Kidney (tissue), 13 donors: ENCODE measurements at regions not wholly inside any gene's neighbourhood (a gene's known extent, or its start where the extent isn't known, plus 50 kb on each side); places are given as distances from the start of the nearest gene placed in this dataset.

Experiments used
- DNase-seq, 5 donors: peaks; one replicate each; pipeline ENCODE4 v3.0.0-alpha.2; 2013 to 2020
- FAIRE-seq: peaks from 2 replicates; lab custom pipeline; 2012; peaks lifted over from hg19 to GRCh38; lab: Jason Lieb, UNC
- H3K27ac ChIP-seq, 2 donors: one replicate each; pipeline ENCODE4 v1.7.0; 2013; ENCODE audit warnings: low read depth in 2 of 2, low read length in 2 of 2, inconsistent platforms in 1 of 2
- H3K27me3 ChIP-seq: one replicate; pipeline ENCODE4 v1.7.1; 2013; ENCODE audit warnings: low read length, inconsistent platforms; ENCODE audit not compliant: control insufficient read depth, insufficient read depth
- H3K36me3 ChIP-seq, 3 donors: one replicate each; pipeline versions ENCODE4 v1.7.0 to v1.7.1; 2013; ENCODE audit warnings: low read length in 3 of 3, control low read depth in 1 of 3, inconsistent platforms in 1 of 3; ENCODE audit not compliant: insufficient read depth in 3 of 3, control insufficient read depth in 2 of 3
- H3K4me1 ChIP-seq, 3 donors: one replicate each; pipeline versions ENCODE4 v1.7.0 to v1.7.1; 2013; ENCODE audit warnings: low read length in 3 of 3, inconsistent platforms in 1 of 3, low read depth in 1 of 3; ENCODE audit not compliant: control insufficient read depth in 2 of 3, insufficient read depth in 2 of 3
- H3K4me3 ChIP-seq, 3 donors: one replicate each; pipeline versions ENCODE4 v1.7.0 to v1.8.1; 2013; ENCODE audit warnings: low read length in 3 of 3, control low read depth in 1 of 3, inconsistent platforms in 1 of 3
- H3K9ac ChIP-seq, 3 donors: one replicate each; pipeline versions ENCODE4 v1.7.0 to v1.7.1; 2013; ENCODE audit warnings: low read length in 3 of 3, control low read depth in 1 of 3, inconsistent platforms in 1 of 3
- H3K9me3 ChIP-seq, 3 donors: one replicate each; pipeline versions ENCODE4 v1.7.0 to v1.7.1; 2013; ENCODE audit warnings: low read length in 3 of 3, control low read depth in 1 of 3, inconsistent platforms in 1 of 3; ENCODE audit not compliant: control insufficient read depth in 2 of 3, insufficient read depth in 1 of 3
- intact Hi-C: fragments of 100-400 bp; cut with DNase I; formaldehyde crosslinking; loops from one replicate; pipeline ENCODE4 v1.11.1; 2022
- TF ChIP-seq, protein P1 (sequence below): IDR thresholded peaks from 3 replicates; pipeline ENCODE4 v1.5.1; 2012; ENCODE audit warnings: mild to moderate bottlenecking, moderate library complexity, borderline replicate concordance; ENCODE audit not compliant: insufficient read depth; ENCODE audit errors: extremely low read depth
- donor health status: control.
- donor health status: control.
- donor health status: control.
- donor health status: control.
- donor health status: control.
- donor health status: DM: yes; HTN: yes; CAD: no.
- donor health status: Normal renal cell carcinoma (clear cell type).

DNA sequence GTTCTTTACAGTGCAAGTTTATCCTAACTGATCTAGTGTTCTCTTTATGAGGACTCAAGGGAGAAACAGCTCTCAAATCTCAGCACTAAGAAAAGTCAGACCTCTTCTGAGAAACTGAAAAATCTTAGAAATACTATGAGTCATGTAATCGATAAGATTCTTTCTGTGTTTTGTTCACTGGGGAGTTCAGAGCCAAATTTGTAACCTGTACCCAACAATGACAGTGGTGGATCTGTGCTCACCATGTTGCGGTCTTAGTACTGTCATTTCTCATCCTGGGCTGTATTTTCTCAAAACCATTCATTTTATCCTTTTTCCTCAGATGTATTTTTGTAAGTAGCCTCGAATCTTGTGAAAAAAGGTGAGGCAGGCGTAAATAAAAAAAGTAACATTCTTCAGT is 146.4 kb downstream of the ACER2 start:
- H3K27me3 ChIP-seq: no peaks in the 10 kb centered on the region
- TF ChIP-seq, protein P1, sequence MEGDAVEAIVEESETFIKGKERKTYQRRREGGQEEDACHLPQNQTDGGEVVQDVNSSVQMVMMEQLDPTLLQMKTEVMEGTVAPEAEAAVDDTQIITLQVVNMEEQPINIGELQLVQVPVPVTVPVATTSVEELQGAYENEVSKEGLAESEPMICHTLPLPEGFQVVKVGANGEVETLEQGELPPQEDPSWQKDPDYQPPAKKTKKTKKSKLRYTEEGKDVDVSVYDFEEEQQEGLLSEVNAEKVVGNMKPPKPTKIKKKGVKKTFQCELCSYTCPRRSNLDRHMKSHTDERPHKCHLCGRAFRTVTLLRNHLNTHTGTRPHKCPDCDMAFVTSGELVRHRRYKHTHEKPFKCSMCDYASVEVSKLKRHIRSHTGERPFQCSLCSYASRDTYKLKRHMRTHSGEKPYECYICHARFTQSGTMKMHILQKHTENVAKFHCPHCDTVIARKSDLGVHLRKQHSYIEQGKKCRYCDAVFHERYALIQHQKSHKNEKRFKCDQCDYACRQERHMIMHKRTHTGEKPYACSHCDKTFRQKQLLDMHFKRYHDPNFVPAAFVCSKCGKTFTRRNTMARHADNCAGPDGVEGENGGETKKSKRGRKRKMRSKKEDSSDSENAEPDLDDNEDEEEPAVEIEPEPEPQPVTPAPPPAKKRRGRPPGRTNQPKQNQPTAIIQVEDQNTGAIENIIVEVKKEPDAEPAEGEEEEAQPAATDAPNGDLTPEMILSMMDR: no peak
- no peak overlapping the region for H3K4me3 ChIP-seq
- DNase-seq: no peak
- intact Hi-C loops: no loop called here
- no peaks in the 10 kb centered on the region for H3K4me1 ChIP-seq
- no peaks in the 10 kb centered on the region for H3K36me3 ChIP-seq
- H3K9ac ChIP-seq: no peak overlapping the region
- no peak for FAIRE-seq
- peaks cover 0 to 13% (median 0%) of the 10 kb centered on the region in 3 donors for H3K9me3 ChIP-seq
- H3K27ac ChIP-seq: no peak overlapping the region

DNA sequence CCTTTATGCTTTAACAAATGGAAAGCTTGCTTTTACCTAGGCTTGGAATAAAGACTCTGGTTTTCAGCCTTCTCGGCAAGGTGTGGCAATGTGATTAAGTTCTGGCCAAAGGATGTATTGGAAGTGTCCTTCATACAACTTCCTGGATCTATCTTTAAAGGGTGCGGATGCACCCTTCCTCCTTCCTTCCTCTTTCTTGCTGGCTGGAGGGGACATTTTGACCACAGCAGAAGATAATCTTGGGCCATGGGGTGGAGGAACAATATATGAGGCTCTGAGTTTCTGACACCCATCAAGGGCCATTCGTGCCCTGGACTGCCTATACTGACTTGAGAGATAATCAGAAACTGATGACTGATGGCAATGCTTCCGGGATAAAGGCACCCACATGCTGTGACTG is 145.7 kb downstream of the ACER2 start:
- peaks cover 0 to 13% (median 0%) of the 10 kb centered on the region in 3 donors for H3K9me3 ChIP-seq
- intact Hi-C loops: no loop called here
- H3K27ac ChIP-seq: no peak overlapping the region
- no peak overlapping the region for H3K9ac ChIP-seq
- no peaks in the 10 kb centered on the region for H3K4me1 ChIP-seq
- FAIRE-seq (no peak), DNase-seq (no peak)
- H3K4me3 ChIP-seq: no peak overlapping the region
- no peaks in the 10 kb centered on the region for H3K36me3 ChIP-seq
- TF ChIP-seq, protein P1: no peak
- H3K27me3 ChIP-seq: no peaks in the 10 kb centered on the region

DNA sequence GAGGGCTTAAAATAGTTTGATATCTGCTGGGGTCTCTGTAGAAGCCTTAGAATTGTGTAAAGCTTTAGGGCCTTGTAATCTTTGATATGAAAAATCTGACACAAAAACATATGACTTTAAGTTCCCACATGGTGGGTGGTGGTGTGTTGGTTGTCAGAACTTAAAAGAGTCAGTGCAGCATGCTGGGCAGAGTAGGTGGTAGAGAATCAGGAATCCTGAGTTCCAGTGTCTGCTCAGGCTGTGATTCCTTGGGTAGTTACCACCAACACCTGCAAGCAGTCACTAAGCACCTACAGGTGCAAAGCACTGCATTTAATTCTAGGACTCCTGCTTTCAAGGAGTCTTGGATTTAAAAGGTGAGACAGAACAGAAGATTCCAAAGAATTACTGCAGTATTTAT is 144.6 kb downstream of the ACER2 start:
- TF ChIP-seq, protein P1: no peak
- no peak for DNase-seq
- Histone ChIP-seq H3K36me3 (no peaks in the 10 kb centered on the region), H3K27me3 (no peaks in the 10 kb centered on the region), H3K9me3 (peaks cover 0 to 13% (median 0%) of the 10 kb centered on the region in 3 donors), H3K27ac (no peak overlapping the region), H3K4me3 (no peak overlapping the region), H3K4me1 (no peaks in the 10 kb centered on the region), H3K9ac (no peak overlapping the region)
- intact Hi-C loops: no loop called here
- FAIRE-seq: no peak

DNA sequence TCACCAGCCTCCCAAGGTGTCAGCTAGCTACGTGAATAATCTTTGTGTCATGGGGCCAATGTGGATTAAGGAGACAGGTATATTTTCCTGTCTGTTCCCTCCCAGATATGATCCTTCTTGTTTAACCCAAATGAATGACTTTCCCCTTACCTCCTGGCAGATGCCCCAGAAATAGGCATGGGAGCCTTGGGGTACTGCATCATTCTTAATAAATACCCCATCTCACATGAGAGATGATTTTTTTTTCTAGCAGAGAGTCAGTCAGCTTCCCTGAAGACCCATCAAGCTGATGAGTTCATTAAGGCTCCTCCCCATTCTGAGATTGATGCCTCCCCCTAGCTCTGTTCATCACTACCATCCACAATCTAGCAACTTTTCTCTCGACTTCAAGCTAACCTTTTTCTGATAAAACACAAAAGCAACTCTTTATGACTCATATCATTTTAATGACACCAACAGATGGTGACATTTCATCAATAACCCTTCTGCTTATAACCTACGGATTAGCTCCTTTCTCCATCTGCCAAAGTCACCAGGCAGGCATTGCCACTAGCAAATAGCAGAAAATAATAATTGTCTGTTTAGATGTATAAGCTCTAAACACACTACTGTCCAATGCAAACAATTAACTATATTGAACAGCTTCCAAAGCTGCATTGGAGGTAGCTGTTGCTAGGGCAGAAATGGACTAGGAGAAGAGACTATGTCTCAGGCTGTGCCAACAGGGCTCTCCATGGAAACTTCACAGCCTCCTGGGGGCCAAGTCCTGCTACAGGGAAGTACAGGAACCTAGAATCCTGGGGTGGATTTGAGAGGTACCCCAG is 143.7 kb downstream of the ACER2 start:
- no peak for FAIRE-seq
- intact Hi-C loops: no loop called here
- Histone ChIP-seq H3K36me3 (no peaks in the 10 kb centered on the region), H3K9me3 (peaks cover 0 to 8% (median 0%) of the 10 kb centered on the region in 3 donors), H3K27ac (no peak overlapping the region), H3K4me1 (no peaks in the 10 kb centered on the region), H3K27me3 (no peaks in the 10 kb centered on the region), H3K9ac (no peak overlapping the region), H3K4me3 (no peak overlapping the region)
- DNase-seq: no peak
- TF ChIP-seq, protein P1: no peak
